D721Med (cell line): ENCODE measurements at regions not wholly inside any gene's neighbourhood (a gene's known extent, or its start where the extent isn't known, plus 50 kb on each side); places are given as distances from the start of the nearest gene placed in this dataset.

Experiments
- DNase-seq: peaks from one replicate; pipeline ENCODE4 v3.0.0; 2011; ENCODE audit warnings: low spot score; ENCODE audit not compliant: insufficient read length
- FAIRE-seq: peaks from 2 replicates; lab custom pipeline; 2011; peaks lifted over from hg19 to GRCh38; lab: Jason Lieb, UNC
- TF ChIP-seq, protein P1 (sequence below): IDR thresholded peaks from 2 replicates; pipeline ENCODE4 v1.5.1; 2012; ENCODE audit warnings: mild to moderate bottlenecking, control low read depth; ENCODE audit not compliant: insufficient read depth; ENCODE audit errors: missing control alignments

DNA sequence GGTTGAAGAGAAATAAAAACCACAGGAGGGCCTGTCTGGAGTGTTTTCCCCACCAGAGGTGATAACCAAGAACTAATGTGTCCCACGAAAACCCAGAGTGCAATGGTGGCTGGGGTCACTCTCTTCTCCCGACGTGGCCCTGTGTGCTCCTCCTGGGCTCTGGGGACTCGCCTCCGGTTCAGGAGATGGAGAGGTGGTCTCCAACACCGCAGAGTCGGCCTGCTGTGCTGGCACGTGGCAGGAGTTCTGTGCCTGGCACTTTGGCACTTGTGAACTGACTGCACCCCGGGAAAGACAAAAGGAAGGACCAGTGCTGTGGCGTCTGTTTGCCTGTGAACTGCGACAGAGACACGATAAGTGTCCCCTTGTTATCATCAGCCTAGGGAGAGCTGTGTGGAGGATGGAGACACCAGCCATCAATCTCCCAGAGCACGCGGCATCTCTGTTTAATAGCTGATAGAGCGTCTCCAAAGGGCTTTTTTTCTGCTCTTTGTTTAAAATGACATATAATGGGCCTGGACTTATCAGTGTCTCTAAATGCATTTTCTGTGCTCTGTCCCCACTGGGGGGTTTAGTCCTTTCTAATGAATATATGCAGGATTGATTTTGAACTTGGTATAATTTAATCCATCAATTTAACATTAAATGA, 98.3 kb downstream of the MRPL36 start:
- DNase-seq = no peak
- no peak for FAIRE-seq
- TF ChIP-seq, protein P1, sequence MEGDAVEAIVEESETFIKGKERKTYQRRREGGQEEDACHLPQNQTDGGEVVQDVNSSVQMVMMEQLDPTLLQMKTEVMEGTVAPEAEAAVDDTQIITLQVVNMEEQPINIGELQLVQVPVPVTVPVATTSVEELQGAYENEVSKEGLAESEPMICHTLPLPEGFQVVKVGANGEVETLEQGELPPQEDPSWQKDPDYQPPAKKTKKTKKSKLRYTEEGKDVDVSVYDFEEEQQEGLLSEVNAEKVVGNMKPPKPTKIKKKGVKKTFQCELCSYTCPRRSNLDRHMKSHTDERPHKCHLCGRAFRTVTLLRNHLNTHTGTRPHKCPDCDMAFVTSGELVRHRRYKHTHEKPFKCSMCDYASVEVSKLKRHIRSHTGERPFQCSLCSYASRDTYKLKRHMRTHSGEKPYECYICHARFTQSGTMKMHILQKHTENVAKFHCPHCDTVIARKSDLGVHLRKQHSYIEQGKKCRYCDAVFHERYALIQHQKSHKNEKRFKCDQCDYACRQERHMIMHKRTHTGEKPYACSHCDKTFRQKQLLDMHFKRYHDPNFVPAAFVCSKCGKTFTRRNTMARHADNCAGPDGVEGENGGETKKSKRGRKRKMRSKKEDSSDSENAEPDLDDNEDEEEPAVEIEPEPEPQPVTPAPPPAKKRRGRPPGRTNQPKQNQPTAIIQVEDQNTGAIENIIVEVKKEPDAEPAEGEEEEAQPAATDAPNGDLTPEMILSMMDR = no peak

DNA sequence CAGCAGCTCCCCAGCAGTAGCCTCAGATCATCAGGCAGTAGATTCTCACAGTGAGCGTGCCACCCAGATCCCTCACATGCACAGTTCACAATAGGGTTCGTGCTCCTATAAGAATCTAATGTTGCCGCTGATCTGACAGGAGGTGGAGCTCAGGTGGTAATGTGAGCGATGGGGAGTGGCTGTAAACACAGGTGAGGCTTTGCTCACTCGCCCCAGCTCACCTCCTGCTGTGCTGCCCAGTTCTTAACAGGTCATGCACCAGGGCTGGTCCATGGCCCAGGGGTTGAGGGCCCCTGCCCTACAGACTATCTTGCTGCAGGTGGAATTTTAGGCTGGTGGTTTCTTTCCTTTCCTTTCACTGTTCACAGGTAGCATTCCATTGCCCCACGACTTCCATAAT, 100.2 kb downstream of the MRPL36 start:
- DNase-seq (no peak), FAIRE-seq (no peak)
- TF ChIP-seq, protein P1 = no peak

DNA sequence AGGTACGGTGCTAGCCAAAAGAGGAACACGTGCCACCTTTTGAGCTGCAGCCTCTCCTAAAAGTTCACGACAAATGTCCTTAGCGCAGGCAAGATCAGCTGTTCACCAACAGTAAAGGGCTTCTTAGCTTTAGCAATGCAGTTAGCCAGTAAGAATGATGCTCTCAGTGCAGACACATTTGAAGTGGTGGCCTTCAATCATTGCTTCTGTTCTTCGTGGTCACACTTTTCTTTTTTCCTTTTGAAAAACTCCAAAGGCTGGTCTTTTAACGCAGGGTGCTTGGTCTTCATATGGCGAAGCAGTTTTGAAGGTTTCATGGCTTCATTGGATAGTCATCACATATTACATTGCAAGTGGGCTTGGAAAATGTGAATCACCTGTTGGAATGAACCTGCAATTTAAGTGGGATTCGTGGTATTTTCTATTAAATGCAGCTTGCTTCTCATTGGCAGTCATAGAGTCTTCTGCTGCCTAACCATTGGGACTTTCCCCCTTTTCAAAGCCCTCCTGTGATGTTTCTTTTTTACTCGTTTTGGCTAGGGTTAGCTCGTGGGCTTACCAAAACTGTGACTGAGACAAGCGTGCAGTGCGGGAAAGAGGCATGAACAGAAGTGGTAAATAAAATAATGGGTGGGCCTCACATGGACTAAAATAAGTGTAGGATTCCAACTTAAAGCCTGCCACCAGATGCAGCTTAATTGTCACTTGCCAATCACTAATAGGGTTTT, 100.9 kb downstream of the MRPL36 start:
- DNase-seq = no peak
- TF ChIP-seq, protein P1 = no peak
- no peak for FAIRE-seq

DNA sequence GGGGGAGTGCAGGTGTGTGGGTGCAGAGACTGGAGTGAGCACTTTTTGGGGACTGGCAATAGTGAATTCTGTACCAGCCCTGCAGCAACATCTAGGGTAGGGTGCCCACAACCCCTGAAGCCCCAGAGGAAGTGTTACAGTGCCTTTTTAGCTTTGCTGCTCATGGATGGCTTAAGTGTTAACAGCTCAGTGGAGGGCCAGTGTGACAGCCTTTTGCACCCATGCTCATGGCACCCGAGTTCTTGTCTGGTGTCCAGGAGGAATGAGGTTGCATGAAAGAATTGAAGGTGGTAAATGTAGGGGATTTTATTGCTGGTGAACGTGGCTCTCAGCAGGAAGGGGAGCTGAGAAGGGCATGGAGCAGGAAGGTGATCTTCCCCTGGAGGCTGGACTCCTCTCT, 107.3 kb downstream of the MRPL36 start:
- TF ChIP-seq, protein P1 = no peak
- FAIRE-seq = no peak

DNA sequence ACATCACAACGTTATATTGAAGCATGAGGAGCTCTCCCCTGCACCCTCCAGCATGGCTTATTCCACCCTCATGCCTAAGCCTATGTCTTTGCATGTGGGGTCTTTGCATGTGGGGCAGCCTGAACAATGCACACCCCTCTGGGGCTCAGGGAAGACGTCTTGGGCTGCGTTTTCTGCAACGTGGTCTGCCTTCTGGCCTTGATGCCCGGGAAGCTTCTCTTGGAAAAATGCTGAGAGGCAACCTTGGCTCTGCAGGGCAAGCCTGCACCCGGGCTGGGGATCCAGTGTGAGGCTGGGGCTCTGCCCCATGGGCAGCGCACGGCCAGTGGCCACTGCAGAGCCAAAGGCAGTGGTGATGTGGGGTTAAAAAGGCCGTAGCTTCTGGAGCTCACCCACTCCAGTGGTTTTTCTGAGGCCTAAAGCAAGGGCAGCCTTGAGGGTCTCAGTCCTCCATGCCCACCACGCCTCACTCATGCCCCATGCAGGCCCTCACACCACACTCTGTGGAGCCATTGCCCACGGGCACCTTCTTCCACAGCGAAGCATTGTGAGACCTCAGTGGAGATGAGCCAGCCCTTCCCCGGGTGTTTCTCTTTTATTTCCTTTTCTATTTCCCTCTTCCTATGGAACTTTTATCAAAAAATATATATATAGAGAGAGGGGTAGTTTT, 112.2 kb downstream of the MRPL36 start:
- no peak for FAIRE-seq
- TF ChIP-seq, protein P1 = no peak
- DNase-seq = no peak

More for the DNA sequence above, 107.3 kb downstream of the MRPL36 start:
- DNase-seq = no peak

DNA sequence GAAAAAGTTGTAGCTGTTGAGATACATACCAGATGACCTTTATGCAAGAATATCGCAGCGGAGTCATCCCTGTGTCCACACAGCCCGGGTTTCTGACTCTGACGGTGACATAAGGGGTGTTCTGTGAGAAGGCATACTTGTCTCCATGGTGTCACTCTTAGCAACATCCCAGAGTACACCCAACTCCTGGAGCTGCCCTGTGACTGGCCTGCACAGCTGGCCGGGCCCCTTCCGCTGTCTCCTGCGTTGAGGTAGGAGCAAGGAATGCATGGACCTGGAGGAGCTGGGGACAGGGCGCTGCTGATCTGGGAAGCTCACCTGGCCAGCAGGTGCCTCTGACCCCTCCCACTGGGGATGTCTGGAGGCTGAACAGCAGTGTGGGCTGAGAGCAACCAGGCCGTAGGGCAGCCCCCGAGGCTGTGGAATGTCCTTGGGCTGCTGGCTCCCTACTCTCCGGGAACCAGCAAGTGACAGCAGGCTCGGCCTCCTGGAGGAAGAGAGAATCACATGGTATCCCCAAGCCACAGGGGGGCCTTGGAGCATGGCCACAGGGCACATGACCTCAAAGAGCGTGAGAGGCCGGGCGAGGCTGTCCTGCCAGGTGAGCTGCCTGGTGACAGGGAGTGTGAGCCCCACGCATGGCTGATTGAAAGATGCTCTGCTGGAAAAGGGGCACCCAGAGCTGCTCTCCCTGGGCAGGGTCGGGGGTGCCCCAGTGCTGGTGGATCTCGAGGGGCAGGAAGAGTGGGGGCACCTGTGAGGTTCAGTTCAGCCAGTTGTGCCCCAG, 113.4 kb downstream of the MRPL36 start:
- DNase-seq = no peak
- no peak for FAIRE-seq
- TF ChIP-seq, protein P1 = no peak
